ENCODE measurements at regions not wholly inside any gene's neighbourhood (a gene's known extent, or its start where the extent isn't known, plus 50 kb on each side); places are given as distances from the start of the nearest gene placed in this dataset.
"Not testable (repeated sequence)": the region's sequence is repeated elsewhere in the genome, so short reads cannot be mapped to it uniquely, and the experiment has no call there.

DNA sequence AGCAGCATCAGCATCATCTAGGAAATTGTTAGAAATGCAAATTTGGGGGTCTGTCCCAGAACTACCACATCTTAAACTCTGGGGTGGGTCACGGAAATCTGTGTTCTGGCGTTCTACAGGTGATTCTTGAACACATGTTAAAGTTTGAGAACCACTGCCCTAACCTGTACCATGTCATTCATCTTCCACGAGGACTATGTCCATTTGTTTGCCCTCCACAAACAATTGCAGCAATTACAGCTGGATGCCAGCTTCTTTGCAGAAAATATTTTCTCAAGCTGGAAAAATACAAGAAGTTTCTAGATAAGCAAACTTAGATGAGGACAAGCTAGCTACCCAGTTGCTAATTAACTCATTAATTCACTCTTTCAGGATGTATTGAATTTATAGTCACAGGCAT, 54.1 kb downstream of the MAFB start:
- DNase-seq: no peak

DNA sequence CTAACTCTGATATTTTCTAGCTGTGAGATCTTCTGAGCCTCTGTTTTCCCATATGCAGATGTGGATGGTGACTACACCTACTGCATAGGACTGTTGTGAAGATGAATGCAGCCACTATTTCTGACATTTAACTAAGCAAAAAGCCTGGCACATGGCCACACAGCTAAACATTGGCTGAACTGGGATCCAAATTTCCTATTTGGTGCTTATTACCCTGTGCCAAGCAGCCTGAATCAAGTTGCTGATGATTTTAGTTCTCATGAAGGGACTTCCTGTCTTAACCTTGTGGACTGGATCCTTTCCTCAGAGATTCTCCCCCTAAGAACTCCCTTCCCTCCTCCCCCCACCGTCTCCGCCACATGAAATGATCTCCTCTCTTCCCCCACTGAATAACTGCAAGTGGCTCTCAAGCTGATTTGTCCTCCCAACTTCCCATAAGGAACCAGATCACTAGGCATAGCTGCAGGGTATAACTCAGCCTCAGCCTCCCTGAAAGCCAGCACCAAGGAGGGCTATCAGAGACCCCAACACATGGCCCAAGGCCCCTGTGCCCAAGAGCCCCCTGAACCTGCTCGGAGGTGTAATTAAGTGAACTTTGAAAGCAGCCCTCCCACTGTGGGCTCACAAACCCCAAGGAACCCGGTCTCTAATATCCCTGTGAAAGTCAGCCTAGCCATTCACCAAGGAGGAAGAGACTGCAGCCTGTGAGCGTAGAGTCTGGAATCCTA, 55.7 kb downstream of the MAFB start:
- no peak for DNase-seq

GRCh38 chr20:40632346-40632976, 56.6 kb downstream of the MAFB start:
- no peak for DNase-seq

DNA sequence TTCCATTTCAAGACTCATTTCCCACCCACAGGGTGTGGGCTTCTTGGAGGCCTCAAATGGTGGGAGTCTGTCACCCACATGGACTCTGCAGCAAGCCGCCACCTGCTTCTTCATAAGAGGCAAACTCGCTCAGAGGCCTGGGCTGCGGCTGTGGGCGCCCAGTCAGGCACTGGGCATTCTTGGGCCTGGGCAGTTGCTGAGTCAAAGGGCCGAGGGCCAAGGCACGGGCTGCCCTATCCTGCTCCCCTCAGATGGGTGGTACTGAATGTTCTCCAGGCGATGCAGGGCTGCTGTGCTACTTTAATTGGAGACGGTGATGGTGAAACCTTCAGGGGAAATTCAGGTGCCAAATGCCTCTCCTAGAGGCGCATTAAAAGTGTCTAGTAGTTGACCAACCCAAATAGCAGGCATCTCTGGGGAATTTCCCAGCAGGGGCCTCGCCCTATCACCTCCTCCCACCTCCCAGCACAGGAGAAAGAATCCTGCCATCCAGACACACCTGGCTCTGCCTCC, 57.9 kb downstream of the MAFB start:
- no peak for DNase-seq

DNA sequence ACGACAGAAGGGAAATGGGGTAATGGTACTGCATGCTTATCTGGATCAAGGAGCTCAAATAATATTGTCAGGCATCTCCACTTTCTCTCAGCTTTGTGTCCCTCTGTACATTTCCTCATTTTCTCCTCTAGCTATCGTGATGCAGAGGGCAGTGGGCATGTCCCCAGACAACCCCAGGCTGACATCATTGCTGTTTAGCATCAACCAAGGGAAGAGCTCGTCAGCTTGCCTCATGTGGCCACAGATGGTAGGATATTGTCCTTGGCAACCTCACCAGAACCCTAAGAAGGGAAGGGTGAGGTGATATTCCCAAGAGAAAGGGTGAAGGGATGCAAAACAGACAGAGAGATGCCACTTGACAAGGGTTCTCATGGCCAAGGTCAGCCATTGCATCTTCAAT, 58.3 kb downstream of the MAFB start:
- DNase-seq: no peak

- DNase-seq: no peak
Observed at GRCh38 chr20:40630099-40630498, 58.9 kb downstream of the MAFB start.

GRCh38 chr20:40628877-40629276, 60.2 kb downstream of the MAFB start:
- no peak for DNase-seq

DNA sequence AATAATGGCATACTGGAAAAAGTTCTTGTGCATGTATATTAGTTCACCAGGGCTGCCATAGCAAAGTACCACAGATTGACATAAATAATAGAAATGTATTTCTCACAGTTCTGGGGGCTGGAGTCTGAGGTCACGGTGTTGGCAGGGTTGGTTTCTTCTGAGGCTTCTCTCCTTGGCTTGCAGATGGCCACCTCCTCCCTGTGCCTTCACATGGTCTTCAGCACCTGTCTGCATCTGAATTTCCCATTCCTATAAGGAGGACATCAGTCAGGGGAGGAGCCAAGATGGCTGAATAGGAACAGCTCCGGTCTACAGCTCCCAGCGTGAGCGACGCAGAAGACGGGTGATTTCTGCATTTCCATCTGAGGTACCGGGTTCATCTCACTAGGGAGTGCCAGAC, 70.0 kb downstream of the MAFB start:
- not testable (repeated sequence) for DNase-seq

GRCh38 chr20:40617594-40617993, 71.4 kb downstream of the MAFB start:
- no peak for DNase-seq

- no peak for DNase-seq
Observed at GRCh38 chr20:40612837-40613236, 76.2 kb downstream of the MAFB start.

- no peak for DNase-seq
Observed at GRCh38 chr20:40612247-40612646, 76.8 kb downstream of the MAFB start.

- DNase-seq: no peak
Observed at GRCh38 chr20:40610730-40611129, 78.3 kb downstream of the MAFB start.

GRCh38 chr20:40607927-40608326, 81.1 kb downstream of the MAFB start:
- DNase-seq: no peak

GRCh38 chr20:40606660-40607059, 82.4 kb downstream of the MAFB start:
- no peak for DNase-seq

- no peak for DNase-seq
Observed at GRCh38 chr20:40606237-40606636, 82.8 kb downstream of the MAFB start.

DNA sequence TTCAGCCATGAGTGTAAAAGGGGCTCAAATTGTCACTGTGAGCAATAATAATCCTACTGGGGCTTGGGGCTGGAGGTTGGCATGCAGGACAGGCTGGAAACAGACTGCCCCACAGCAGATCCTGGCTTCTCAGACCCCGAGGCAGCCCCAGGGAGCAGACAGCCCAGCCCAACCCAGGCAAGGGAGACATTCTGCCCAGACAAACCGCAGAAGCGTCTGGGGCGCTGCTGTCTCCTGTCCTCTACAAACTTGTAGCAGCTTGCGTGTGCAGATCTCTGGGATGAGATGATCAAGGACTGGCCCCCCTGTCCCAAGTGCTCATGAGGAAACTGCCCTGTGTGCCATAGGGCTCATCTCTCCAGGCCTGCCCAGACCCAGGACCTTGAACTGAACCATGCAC, 84.6 kb downstream of the MAFB start:
- DNase-seq: no peak

DNA sequence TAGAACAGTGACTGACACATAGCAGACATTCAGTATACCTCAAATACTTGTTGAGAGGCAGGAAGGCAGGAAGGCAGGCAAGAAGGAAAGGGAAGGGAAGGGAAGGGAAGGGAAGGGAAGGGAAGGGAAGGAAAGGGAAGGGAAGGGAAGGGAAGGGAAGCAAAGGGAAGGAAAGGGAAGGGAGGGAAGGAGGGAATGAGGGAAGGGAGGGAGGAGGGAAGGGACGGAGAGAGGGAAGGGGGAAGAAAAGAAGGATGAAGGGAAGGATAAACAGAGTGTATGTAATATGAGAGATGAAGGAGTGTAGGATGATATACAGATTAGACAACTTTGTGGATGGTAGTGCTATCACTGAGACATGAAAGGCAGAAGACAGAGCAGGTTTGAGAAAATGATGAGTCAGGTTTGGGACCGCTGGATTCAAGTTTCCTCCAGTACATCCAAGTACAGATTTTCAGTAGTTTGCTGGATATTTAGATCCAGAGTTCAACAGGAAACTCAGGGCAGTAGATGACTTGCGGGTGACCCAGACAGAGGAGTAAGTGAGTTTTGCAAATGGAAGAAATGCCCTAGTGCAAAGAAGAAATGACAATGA, 85.9 kb downstream of the MAFB start:
- DNase-seq: no peak

DNA sequence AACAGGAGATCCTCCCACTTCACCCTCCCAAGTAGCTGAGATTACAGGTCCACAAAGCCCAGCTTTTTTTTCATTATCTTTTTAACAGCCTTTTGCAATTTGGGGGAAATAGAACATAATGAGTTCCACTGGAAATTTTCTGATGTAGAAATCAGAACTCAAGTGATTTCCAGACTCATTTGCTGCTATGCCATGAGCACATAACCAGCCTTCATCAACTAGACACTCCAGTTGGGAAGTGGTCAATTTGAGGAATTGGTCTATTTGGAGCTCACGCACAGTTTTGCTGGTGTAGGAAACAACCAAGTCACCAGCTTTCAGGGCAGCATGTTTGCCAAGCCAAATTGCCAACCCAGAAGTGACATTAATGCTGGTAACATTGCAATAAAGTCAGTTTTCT, 86.7 kb downstream of the MAFB start:
- DNase-seq: no peak

- DNase-seq: no peak
Observed at GRCh38 chr20:40600441-40601219, 88.4 kb downstream of the MAFB start.

- no peak for DNase-seq
Observed at GRCh38 chr20:40599987-40600386, 89.0 kb downstream of the MAFB start.

DNA sequence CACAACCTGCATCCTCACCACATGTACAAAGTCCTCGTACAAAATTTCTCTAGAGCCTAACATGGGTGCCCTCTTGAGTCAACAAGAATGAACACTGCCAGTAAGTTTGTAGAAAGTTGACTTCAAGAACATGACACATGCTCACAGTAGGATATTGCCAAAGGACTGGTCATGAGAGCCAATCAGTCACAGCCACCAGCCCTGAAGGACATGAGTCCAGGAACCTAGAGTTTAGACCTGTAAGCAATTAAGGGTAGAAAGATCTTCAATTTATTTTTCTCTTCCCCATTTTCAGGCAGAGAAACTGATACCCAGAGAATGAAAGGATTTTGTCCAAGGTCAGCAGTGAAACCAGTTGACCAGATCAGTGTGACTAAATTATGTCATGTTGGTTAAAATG, 96.1 kb downstream of the MAFB start:
- DNase-seq: no peak

DNA sequence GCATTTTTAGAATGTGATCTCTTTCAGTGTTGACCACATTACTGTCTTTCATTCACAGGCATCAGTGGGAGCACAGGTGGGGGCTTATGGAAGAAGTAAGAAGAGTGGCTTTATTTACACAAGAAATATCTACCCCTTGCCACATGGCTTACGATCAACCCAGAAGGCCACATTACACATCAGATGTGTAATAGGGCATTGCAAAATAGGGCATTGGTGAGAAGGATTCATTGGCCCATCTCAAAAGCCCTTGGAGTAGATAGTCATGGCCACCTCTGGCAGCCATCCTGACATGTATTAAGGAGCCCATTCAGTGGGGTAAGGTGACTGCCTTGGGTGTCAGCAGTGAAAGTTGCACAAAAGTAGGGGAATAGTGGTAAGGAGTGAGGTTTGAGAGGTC, 97.5 kb downstream of the MAFB start:
- no peak for DNase-seq

GRCh38 chr20:40591119-40591518, 97.9 kb downstream of the MAFB start:
- no peak for DNase-seq

DNA sequence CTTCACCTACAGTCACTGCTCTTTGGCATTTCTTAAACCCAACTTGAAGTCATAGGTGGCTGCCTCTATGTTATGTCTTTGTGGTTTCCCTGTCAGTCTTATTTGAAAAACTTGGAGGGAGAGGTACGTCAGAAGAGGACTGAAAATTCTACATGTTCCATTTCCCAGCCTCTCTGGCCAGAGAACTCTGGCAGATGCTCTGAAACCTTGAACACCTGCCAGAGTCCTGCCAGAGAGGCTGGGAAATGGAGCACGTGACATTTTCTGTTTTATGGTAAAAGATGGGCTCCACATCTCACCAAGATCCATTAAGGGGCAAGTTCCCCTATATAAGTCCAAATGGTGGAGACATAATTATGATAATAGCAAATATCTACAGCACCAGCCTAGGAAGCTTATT, 99.5 kb downstream of the MAFB start:
- DNase-seq: no peak

Data from stimulated activated CD4-positive, alpha-beta T cell treated with anti-CD3 and anti-CD28 coated beads, Interleukin-4, amount 100 ng/mL, for 24 hours (primary cell).